GM12874 (cell line): ENCODE measurements at regions not wholly inside any gene's neighbourhood (a gene's known extent, or its start where the extent isn't known, plus 50 kb on each side); places are given as distances from the start of the nearest gene placed in this dataset.

Experiments used
- CTCF ChIP-seq: IDR thresholded peaks from 2 replicates; pipeline ENCODE4 v1.5.1; 2011; ENCODE audit warnings: low read depth, mild to moderate bottlenecking, control low read depth, low read length, moderate library complexity; ENCODE audit not compliant: insufficient read depth

DNA sequence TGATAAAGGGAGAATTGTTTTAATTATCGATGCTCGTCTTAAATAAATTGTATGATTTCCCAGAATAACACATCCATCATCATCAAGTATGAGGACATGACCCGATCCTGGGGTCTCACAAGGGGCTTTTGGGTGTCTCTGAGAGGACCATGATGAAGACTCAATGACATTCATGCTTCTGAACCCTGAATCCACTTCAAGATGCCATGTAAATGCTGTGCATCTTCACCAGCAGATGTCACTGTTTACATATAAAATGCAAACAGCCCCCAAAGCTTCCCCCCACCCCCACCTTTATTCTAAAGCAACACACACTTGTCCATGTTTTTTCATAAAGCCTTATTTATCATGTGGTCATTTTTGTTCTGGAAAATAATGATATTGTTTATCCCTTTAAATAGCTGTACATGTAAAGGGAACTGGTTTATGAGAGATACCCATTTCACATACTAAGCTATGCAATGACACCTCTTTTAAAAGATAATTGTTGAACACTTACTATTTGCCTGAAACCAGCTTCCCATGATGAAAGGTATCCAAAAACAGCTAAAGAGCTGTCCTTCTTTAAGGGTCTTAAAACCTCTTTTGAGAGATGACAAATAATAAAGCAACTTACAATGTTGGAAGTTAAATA, 69.7 kb upstream of the UBE3A start:
- TF ChIP-seq CTCF, result peak; percentile 54

DNA sequence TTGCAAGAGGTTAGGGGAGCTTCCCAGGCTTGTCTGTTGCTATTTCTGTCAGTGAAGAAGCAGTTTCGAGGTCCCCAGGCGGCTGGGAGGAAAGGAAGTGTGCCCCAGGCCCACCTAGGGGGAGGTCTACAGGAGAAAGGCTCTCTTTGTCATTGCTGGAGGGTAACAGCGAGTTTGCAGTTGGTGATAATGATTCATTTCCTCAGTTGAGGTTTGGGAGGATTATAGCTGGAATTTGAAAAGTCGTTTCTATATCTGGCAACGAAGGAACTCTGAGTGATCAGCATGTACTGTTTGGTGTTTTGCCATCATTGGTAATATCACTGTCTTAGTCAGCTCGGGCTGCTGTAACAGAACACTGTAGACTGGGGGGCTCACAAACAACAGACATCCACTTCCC, 65.5 kb upstream of the UBE3A start:
- TF ChIP-seq CTCF, result no peak

GRCh38 chr15:25501828-25502446, 63.1 kb upstream of the UBE3A start:
- peak; percentile 38 for TF ChIP-seq CTCF

DNA sequence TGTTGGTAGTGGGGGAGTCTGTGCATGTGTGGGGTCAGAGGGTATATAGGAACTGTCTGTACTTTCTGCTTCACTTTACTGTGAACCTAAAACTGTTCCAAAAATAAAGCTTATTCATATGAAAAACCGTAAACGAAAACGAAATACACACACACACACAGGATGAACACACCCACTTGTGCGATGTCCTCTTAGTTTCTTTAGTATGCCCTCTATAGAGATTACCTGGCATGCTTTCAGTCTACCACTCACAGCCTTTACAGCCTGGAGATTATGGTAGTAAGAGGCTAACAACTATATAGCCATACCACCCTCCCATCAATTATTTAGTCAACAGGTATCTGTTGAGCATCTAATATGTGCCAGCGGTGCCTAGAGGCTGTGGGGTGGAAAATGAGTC, 60.0 kb upstream of the UBE3A start:
- no peak for TF ChIP-seq CTCF

- TF ChIP-seq CTCF, result no peak
Measured at GRCh38 chr15:25497934-25498333, 59.1 kb upstream of the UBE3A start.

DNA sequence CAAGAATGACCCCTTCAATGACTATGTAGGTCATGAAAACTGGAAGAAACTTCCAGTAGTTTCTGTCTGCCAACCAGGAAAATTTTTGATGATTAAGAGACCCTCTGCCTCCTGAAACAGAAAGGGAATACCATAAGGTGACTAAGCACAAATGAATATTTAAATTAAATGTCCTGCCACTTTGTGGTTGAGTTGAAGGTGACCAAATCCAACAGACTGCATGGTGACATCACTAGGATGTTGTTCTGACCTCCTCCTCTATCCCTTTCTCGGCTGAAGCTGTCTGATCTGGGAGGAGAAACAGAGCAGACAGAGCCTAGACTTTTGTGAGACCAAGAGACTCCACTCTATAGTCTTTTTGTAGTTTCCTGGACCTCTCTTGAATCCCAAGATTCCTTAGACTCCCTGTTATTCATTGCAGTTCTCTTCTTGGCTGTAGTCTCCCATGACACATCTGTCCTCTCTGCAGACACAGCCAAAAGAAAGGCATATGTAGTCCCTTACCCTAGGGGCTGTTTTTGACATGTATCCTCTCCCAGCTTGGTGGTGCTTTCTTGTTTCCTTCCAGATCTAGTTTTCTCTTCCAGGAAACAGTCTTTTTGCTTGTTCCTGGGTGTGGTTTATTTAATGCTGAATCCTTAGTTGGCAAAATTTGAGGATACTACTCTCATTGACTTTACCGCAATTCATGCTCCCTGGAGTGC, 55.2 kb upstream of the UBE3A start:
- TF ChIP-seq CTCF, result no peak

DNA sequence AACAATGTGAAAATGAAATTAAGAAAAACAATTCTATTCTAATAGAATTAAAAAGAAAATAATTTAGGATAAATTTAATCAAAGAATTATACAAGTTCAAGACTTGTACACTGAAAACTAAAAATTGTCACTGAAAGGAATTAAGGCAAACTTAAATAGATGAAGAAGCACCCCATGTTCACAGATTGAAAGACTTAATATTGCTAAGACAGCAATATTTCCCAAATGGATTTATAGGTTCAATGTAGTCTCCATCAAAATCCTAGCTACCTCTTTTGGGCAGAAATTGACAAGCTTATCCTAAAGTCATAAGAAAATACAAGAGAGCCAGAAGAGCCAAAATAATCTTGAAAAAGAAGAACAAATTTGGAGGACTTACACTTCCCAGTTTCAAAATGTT, 53.5 kb upstream of the UBE3A start:
- TF ChIP-seq CTCF, result no peak
